NCI-H446 treated with DMSO at 0.1 percent for 48 hours (cell line): ENCODE measurements at regions not wholly inside any gene's neighbourhood (a gene's known extent, or its start where the extent isn't known, plus 50 kb on each side); places are given as distances from the start of the nearest gene placed in this dataset.
"Not testable (repeated sequence)": the region's sequence is repeated elsewhere in the genome, so short reads cannot be mapped to it uniquely, and the experiment has no call there.

ENCODE experiments used
- DNase-seq: peaks from one replicate; lab custom pipeline; 2025; lab: John Stamatoyannopoulos, UW

DNA sequence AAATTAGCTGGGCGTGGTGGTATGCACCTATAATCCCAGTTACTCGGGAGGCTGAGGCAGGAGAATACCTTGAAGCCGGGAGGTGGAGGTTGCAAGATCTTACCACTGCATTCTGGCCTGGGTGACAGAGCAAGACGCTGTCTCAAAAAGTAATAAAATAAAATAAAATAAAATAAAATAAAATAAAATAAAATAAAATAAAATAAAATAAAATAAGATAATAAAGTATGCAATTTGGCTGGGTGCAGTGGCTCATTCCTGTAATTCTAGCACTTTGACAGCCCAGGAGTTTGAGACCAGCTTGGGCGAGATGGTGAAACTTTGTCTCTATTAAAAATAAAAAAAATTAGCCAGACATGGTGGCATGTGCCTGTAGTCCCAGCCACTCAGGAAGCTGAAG lies 85.6 kb upstream of the XPO1 start:
- DNase-seq = no peak

DNA sequence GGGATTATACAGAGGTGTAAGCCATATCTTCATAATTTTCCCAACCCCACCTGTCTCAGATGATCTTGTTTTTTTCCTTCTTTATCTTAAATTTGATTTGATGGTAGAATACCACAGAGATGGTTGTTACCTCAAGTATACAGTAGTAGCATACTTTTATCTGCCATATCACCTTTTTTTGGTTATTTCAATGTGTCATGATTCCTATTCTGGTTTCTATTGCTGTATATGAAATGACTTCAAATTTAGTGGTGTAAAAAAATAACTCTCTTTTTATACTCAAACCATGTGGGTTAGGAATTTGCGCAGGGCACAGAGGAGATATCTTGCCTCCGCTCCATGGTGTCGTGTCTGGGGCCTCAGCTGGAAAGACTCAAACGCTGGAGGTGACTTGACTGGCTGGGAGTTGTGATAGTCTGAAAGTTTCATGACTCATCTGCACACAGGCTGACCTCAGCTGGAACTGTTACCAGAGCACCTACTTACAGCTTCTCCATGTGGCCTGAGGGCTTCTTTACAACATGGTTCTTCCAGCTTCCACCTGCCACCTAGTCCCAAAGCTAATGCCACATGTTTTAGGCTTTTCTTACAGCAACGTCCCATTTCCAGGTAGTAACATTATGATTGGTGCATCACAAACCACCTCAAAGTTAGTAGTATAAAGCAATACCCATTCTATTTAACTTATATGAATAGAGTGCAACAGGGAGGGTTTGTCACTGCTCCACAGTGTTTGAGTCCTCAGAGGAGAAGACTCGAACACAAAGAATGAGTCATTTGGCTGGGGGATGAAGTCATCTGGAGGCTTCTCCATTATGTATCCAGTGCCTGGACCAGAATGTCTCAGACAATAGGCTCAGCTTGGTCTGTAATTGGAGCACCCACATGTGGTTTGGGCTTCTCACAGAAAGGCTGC lies 82.3 kb upstream of the XPO1 start:
- DNase-seq = peak; percentile 2

DNA sequence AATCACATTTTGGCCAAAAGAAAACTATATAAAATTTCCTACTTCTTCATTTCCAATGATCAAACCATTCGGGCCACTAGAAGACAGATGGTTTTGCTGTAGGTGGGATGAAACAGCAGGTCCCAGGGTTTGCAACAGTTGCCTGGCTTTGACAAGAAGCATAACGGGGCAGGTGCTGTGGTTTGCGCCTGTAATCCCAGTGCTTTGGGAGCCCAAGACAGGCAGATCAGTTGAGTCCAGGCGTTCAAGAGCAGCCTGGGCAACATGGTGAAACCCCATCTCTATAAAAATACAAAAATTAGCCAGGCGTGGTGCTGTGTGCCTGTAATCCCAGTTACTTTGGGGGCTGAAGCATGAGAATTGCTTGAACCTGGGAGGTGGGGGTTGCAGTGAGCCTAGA lies 81.4 kb upstream of the XPO1 start:
- DNase-seq = no peak

DNA sequence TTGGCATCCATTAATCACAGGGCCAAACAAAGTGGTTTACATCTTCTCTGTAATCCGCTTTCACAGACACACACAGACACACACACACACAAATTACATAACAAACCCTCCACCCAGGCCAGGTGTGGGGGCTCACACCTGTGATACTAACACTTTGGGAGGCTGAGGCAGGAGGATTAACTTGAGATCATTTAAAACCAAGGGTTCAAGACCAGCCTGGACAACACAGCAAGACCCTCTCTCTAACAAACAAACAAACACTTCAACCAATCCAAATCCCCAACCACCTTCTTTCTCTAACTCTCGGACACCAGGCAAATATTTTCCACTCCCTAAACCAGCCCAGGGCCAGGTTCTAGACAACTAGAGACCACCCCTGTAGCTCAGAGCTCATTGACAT lies 79.5 kb upstream of the XPO1 start:
- DNase-seq = no peak

DNA sequence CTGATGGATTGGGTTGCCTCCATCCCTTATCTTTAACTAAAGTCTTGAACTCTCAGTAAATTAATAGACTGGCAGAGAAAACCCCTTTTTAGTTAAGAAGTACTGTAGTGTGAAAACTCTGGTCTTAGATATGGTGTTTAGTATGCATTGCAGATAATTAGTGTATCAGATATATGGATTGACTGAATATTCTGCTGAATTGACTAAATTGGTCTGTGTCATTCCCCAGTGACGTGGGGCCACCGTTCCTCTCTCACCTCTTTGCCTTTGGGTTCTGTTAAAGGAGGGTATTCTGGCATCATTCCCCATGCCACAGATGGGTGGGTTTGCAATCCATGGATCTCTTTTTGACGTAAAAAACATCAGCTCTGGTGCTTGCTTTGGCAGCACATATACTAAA lies 67.1 kb upstream of the XPO1 start:
- DNase-seq = no peak

DNA sequence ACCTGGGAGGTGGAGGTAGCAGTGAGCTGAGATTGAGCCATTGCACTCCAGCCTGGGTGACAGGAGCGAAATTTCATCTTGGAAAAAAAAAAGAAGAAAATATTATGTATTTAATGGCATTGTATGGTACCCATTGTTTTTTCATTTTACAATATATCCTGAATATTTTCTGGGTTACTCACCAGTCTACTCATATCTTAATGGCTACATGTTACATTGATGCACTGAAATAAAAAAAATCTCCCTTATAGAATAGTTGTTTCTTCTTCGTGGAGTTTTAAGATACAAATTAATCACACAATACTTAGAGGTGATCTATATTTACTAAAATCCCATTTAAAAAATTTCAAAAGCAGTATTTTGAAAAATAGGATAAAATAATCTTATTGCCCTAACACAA lies 66.3 kb upstream of the XPO1 start:
- DNase-seq = no peak

DNA sequence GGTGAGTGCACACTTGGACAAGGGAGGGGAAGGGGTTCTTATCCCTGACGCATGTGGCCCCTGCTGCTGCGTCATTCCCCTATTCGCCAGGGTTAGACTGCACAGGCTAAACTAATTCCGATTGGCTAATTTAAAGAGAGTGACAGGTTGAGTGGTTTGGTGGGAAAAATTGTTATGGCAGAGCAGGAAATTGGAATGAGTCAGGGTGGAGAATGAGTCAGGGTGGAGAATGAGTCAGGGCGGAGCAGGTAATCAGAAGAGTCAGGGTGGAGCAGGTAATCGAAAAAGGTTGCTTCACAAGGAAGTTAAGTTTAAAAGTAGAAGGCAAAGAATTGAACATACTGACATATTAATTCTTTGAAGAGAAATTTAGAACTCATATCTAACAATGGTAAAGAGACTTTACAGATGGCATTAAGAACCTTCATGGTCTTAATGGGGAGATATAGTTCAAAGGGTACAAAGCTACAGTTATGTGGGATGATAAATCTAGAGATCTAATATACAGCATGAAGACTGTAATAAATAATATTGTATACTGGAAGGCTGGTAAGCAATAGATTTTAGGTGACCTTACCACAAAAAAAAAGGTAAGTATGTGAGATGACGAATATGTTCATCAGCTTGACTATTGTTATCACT lies 60.5 kb upstream of the XPO1 start:
- DNase-seq = not testable (repeated sequence)

DNA sequence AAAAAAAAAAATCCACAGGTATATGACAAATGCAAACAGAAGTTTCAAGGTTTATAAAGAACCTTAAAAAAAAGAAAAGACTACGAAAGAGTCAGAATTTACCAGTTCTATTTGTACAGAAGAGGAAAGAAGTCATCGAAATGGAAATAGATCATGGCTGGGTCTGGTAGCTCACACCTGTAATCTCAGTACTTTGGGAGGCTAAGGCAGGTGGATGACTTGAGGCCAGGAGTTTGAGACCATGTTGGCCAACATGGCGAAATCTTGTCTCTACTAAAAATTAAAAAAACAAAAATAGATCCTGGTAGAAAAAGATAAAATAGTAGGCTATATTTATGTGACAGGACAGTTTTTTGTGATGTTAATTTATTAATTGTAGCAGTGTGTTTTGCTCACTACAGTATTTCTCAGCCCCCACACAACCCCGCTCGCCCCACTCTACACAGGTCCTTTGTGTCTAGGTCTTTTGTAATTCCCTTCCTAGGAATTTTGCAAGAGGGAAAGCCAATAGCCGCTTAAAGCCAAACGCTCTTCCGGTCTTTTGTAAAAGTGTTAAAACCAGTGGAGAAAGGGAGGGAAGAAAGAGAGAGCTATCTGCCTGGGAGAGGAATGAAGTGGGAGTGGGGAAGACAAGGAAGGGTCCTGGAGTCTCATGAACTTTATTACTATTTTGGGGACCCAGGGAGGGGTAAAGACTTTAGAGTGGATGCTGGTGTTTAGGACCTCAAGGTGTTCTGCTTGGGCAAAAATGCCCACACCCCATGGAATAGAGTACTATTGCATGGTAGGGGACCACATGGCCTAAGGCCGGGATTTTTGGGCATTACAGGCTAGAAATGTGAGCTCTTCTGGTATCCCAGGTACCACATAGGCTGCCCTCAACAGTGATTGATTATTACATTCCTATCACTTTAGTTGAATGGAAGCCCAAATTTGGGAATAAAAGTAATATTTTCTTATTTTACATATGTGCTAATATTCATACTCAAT lies 59.4 kb upstream of the XPO1 start:
- no peak for DNase-seq

DNA sequence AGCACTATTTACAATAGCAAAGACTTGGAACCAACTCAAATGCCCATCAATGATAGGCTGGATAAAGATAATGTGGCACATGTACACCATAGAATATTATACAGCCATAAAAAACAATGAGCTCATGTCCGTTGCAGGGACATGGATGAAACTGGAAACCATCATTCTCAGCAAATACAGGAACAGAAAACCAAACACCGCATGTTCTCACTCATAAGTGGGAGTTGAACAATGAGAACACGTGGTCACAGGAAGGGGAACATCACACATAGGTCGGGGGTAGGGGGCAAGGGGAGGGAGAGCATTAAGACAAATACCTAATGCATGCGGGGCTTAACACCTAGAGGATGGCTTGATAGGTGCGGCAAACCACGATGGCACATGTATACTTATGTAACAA lies 56.0 kb upstream of the XPO1 start:
- not testable (repeated sequence) for DNase-seq

DNA sequence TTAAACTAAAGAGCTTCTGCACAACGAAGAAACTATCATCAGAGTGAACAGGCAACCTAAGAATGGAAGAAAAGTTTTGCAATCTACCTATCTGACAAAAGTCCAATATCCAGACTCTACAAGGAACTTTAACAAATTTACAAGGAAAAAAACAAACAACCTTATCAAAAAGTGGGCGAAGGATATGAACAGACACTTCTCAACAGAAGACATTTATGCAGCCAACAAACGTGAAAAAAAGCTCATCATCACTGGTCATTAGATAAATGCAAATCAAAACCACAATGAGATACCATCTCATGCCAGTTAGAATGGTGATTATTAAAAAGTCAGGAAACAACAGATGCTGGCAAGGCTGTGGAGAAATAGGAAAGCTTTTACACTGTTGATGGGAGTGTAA lies 55.5 kb upstream of the XPO1 start:
- DNase-seq = not testable (repeated sequence)

DNA sequence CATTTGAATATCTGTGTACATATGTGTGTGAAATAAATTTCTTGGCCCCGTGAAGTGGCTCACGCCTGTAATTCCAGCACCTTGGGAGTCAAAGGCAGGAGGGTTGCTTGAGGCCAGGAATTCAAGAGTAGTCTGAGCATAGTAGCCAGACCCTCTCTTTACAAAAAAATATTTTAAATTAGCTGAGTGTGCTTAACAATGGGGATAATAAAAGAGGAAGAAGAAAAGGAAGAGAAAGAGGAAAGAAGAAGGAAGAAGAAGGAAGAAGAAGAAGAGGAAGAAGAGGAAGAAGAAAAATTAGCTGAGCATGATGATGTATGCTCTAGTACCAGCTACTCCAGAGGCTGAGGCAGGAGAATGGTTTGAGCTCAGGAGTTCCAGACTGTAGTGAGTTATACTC lies 52.1 kb upstream of the XPO1 start:
- no peak for DNase-seq

DNA sequence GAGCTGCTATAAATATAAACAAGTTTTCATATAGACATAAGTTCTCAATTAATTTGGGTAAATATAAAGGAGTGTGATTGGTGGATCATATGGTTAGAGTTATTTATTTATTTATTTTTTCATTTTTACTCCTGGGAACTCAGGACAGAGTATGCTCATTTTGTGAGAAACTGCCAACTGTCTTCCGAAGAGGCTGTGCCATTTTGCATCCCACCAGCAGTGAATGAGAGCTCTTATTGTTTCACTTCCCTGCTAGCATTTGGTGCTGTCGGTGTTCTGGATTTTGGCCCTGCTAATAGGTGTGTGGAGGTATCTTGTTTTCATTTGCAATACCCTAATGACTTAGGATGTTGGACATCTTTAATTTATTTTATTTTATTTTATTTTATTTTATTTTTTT lies 50.4 kb upstream of the XPO1 start:
- DNase-seq = no peak
